Head of caudate nucleus (tissue), 42 donors: ENCODE measurements at regions not wholly inside any gene's neighbourhood (a gene's known extent, or its start where the extent isn't known, plus 50 kb on each side); places are given as distances from the start of the nearest gene placed in this dataset.

ENCODE experiments used
- DNase-seq, 42 donors: peaks; one replicate each; pipeline versions ENCODE4 v3.0.0 to v3.0.0-alpha.2; 2020 to 2021; ENCODE audit warnings: mixed read lengths in 7 of 42
- intact Hi-C: fragments of 100-400 bp; cut with DNase I; formaldehyde crosslinking; loops from one replicate; pipeline ENCODE4 v1.15.0; 2022

DNA sequence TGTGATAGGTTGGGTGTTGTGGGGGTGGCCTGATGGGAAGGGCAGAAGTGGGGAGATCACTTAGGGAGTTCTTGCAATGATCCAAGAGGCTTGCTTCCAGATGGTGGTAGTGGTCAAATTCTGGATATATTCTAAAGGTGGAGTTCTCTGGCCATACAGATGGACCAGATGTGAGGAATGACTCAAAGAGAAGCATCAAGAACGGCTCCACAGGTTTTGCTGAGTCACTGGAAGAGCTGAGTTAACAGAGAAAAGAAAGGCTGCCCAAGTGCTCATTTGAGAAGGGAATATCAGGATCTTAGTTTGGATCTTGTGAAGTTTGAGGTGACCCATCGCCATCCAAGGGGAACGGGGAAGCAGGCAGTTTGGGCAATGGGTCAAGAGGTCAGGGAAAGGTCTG, 192.9 kb upstream of the GALNT2 start:
- intact Hi-C loops = no loop called here
- DNase-seq = no peak

DNA sequence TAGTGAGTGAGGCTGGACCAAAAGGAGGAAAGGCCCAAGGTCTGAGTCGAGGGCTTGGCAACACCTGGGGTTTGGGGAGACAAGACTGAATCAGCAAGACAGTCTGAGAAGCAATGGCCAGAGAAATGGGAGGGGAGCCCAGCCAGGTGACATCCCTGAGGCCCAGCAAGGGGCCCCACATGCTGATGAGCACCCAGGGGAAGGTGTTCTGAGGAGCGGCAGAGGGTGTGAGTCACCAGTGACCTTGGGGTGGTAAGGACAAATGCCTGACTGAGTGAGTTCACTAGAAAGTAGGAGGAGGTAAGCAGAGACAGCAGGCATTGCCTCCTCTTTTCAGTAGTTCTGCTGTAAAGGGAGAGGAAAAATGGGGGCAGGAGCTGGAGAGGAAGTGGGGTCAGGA, 192.4 kb upstream of the GALNT2 start:
- DNase-seq = no peak
- intact Hi-C loops = no loop called here

DNA sequence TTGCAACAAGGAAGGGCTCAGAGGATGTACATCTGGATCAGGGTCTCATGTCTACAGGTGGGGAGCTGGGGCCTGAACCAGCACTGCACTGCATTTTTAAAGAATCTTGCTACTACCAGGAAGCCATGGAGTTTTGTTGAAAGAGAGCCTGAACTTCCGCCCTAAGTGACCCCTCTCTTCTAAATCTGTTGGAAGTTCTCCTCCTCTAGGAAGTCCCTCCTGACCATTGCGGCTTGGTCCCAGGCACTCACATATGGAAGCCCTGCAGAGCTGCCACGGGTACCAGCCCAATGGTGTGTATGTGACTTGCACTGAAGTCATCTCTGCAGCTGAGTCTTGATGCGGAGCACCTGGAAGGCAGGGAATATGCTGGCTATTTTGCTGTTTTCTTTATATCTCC, 192.0 kb upstream of the GALNT2 start:
- no peak for DNase-seq
- intact Hi-C loops = no loop called here

GRCh38 chr1:229879746-229880145, 187.3 kb upstream of the GALNT2 start:
- DNase-seq = peak in 2 of 42 donors; percentile 31 to 37
- intact Hi-C loops = no loop called here

DNA sequence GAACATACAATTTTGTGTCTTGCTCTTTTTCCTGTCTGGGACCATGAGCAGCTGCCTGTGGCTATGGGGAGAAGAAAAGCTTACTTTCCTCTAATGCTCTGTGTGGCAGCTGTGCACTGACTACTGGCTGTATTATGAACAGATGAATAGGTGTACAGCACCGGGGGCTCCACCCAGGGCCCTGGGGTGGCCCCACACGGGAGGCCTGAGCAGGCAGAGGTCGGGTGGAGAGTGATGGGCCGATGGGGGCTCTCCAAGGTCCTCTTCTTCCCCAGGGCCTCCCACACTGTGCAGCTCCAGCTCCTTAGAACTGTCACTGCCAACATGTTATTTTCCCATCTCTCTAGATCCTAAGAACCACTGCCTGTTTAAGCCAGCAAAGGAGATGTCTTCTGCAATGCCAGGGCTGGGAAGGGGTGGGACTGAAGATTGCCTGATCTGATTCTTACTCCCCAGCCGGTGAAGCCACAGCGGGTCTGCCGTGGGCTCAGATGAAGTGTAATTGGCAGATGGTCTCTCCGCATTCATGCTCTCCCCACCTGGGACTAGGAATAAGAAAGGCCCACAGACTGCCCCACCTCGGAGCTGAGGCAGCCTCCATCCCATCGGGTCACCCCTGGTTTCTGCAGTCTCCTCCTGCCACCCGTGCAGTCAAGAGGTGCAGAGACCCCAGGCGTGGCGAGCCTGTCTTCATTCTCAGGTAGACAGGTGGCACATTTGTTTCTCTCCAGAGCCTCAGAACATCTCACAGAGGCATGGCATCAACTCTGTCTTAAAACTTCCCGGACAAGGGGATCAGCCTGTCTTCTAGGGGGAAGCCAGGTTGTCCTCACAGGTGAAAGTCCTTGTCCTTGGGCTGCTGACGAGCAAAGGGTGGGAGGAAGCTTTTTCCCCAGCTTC, 186.5 kb upstream of the GALNT2 start:
- intact Hi-C loops = no loop called here
- DNase-seq = peak in 3 of 42 donors; percentile 13 to 31 (median 29)

- no peak for DNase-seq
- intact Hi-C loops = no loop called here
These were observed 184.4 kb upstream of the GALNT2 start for GRCh38 chr1:229882621-229883020.

DNA sequence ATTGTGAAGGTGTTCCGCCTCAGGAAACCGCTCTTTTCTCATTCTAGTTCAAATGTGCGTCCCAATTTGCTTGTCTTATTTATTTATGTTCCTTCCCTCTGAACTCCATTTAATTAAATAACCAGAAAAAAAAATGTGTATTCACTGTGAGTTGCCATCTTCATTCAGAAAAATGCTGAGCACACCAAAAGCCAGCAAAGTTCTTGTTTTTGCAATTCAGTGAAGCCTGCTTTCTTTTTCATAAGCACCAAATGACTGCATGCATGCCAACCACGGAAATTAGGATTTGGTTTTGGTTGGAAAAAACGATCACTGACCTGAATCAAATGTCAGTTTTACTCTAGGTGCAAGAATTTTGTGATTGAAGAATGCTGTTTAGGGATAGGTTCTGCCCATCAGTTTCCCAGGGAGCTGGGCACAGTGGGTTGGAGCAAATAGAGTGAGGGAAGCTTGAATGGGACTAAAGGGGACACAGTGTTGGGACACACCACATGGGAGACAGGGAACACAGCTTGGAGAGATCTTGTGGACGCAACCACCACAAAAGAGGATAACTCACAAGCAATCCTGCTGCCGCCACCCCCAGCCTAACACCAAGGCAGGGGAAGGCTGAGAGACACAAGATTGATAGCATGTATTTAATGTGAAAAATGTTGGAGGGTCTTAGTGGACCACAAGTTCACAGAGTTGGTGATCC, 183.4 kb upstream of the GALNT2 start:
- peak in 1 of 42 donors; percentile 18 for DNase-seq
- intact Hi-C loops = no loop called here

- intact Hi-C loops = no loop called here
- no peak for DNase-seq
These were observed 182.3 kb upstream of the GALNT2 start for GRCh38 chr1:229884765-229885164.

GRCh38 chr1:229885568-229886495, 181.2 kb upstream of the GALNT2 start:
- intact Hi-C loops = no loop called here
- DNase-seq = no peak

DNA sequence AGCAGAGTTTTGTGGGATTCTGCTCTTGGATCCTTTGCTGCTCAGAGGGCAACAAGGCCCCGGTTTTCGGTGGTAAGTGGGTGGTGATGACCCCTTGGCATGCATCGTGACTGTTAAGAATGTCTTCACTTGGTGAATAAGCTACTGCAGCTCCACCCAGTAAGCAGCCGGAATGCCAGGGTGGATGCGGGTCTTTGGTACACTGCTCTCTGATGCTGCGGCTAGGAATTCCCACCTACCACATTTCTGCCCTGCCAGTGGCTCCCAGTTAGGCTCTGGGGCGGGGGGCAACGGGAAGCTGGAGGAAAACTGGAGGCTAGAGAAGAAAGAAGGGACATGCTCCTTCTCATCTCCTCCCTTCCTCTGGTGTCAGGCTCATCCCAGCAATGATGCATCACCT, 180.4 kb upstream of the GALNT2 start:
- intact Hi-C loops = no loop called here
- DNase-seq = no peak

- intact Hi-C loops = no loop called here
These were observed 179.8 kb upstream of the GALNT2 start for GRCh38 chr1:229887043-229887822.

GRCh38 chr1:229888157-229888556, 178.9 kb upstream of the GALNT2 start:
- DNase-seq = no peak
- intact Hi-C loops = no loop called here

More at GRCh38 chr1:229887043-229887822, 179.8 kb upstream of the GALNT2 start:
- peak in 4 of 42 donors; percentile 21 to 55 (median 36) for DNase-seq

DNA sequence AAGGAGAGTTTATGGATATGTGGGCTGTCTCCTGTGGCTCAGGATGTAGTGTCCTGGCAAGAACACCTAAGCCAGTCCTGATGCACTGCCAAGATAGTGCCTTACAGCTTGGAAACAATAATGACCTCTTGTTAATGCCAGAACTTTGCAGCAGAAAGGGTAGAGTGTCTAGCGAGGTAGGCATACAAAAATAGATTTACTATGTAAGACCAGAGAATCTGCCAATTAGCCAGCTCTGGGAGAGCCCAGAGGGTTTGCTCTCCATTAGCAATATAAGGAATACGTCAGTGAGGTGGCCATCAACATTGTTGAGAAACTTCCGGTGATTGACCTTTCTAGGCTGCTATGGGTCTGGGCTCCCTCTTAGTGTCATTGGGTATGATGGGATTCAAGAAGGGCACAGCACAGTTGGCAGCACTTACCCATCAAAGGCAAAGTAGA, 178.5 kb upstream of the GALNT2 start:
- DNase-seq = no peak
- intact Hi-C loops = no loop called here

DNA sequence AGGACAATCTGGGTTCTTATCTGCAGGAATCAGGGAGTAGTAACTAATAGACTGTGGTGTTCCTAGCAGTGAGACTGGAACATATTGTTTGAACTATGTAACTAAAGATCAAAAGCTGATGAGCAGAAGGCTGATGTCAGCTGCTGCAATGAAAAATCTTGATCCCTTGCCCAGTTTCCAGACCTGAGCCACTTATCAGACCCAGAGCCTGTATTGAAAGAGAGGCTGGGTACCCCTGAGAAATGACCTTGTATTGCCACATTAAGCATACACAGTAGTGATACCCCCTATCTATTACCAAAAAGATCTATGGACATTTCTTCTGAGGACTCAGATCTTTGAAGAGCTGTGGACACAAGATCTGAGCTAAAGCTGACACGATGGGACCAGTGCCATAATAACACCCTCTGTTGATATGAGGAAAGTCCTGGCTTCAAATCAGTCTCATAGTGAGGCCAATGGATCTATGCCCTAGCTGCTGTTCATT, 178.0 kb upstream of the GALNT2 start:
- intact Hi-C loops = no loop called here
- no peak for DNase-seq

DNA sequence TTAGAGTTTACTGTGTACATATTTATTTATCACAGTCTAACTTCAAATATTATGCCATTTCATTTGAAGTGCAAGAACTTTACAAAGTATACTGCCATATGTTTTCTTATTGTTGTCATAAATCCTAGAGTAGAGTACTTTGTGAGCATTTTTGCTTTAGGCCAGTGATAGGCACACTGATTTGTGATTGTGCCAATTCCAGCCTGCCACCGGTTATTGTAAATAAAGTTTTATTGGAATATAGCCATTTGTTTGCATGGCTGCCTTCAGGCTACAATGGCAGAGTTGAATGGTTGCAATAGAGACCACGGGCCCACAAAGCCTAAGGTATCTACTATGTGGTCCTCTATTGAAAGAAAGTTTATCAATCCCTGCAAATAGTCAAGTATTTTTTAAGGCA, 175.8 kb upstream of the GALNT2 start:
- intact Hi-C loops = no loop called here
- DNase-seq = no peak

DNA sequence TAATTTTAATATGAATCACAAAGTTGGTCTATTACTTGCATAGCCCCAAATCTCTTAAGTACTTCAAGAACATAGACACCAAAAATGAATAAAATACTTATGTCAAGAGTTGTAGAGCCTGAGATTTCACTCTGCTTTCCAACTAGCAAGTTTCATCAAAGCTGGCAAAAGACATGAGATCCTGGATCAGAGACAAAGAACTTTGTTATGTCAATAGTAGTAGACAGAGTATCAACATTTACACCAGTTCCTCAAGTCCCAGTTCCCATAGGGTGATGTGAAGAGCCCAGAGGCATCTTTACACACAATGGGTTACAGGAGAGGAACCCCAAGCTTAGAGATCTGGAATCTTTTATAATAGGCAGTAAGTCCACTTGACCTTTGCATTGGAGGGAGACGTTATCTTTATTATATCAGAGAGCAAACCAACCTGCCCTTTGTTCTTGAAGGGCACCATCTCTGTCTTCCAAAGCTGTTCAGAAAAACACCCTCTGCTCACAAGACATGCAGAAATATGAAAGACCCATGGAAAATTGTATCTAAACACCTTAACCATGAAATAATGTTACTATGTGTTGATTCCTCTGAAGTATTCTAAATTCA, 174.4 kb upstream of the GALNT2 start:
- DNase-seq = no peak
- intact Hi-C loops = no loop called here

GRCh38 chr1:229893762-229894444, 173.1 kb upstream of the GALNT2 start:
- no peak for DNase-seq
- intact Hi-C loops = no loop called here
